ENCODE measurements at regions not wholly inside any gene's neighbourhood (a gene's known extent, or its start where the extent isn't known, plus 50 kb on each side); places are given as distances from the start of the nearest gene placed in this dataset.

DNA sequence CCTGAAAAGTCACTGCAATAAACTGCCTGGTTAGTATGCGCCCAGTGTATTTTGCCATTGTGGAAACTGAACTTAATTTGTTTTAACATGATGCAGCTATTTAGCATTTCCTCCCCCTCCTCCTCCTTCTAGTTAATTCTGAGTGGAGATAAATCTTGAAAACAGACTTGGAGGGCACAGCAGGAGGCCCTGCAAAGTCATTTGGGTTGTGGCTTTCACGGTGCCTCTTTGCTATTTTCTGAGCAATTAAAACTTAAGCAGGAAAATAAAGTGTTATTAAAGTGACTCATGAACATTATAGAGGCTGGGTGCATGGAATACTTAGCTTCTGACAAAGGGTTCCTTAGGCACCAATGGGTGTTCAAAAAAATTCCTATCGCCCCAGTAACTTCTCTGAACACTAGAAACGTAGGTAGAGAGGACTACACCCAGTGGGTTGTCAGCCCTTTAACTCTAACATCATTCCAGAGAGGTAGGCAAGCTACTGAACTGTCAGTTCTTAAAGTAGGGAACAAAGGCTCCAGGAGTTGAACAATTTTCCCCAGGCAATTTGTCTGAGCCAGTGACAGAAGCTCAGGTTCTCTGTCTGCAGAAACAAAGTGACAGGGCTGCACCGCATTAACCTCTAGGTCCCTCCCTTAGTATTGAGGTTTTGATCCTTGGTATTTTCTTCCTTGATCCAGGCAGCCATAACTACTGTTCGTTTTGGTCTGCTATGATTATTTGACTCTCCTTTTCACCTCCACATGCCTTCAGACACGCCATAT lies 158.3 kb upstream of the KIT start (continued):
- TF ChIP-seq KLF13 (tag; IDR thresholded peaks at IDR 0.05; ENCODE audit: borderline replicate concordance, low read depth) (no peak), MAFF (IDR thresholded peaks at IDR 0.05; ENCODE audit: low read length) (peak; percentile 74), MTA1 (IDR thresholded peaks at IDR 0.05; ENCODE audit: borderline replicate concordance) (no peak), NFATC3 (IDR thresholded peaks at IDR 0.05) (no peak), BRD9 (IDR thresholded peaks at IDR 0.05; ENCODE audit: low read depth, partially characterized antibody) (no peak), ZNF12 (CRISPR knock-in tag; IDR thresholded peaks at IDR 0.05) (no peak), ZNF23 (CRISPR knock-in tag; IDR thresholded peaks at IDR 0.05) (no peak), NCOA1 (IDR thresholded peaks at IDR 0.05; ENCODE audit: low read depth) (no peak), TFAM (CRISPR knock-in tag; conservative IDR thresholded peaks at IDR 0.05) (no peak), ZNF282 (CRISPR knock-in tag; IDR thresholded peaks at IDR 0.05) (no peak), PPARD (CRISPR knock-in tag; IDR thresholded peaks at IDR 0.05) (no peak), NFE2 (IDR thresholded peaks at IDR 0.05; ENCODE audit: low read depth) (peak; percentile 91), JUND (IDR thresholded peaks at IDR 0.05; ENCODE audit: borderline replicate concordance, low read depth, low read length) (peak; percentile 33; the same call in 1 of the 2 replicates), JUND (tag; IDR thresholded peaks at IDR 0.05; ENCODE audit: borderline replicate concordance, low read depth, low read length) (no peak), EP400 (IDR thresholded peaks at IDR 0.05) (no peak), E2F3 (CRISPR knock-in tag; IDR thresholded peaks at IDR 0.05) (no peak), XRCC4 (IDR thresholded peaks at IDR 0.05; ENCODE audit: extremely low read depth, insufficient read depth, insufficient read length) (no peak), ELF4 (CRISPR knock-in tag; IDR thresholded peaks at IDR 0.05) (no peak)
- TF ChIP-seq, protein P1, sequence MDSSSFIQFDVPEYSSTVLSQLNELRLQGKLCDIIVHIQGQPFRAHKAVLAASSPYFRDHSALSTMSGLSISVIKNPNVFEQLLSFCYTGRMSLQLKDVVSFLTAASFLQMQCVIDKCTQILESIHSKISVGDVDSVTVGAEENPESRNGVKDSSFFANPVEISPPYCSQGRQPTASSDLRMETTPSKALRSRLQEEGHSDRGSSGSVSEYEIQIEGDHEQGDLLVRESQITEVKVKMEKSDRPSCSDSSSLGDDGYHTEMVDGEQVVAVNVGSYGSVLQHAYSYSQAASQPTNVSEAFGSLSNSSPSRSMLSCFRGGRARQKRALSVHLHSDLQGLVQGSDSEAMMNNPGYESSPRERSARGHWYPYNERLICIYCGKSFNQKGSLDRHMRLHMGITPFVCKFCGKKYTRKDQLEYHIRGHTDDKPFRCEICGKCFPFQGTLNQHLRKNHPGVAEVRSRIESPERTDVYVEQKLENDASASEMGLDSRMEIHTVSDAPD (CRISPR knock-in tag; IDR thresholded peaks at IDR 0.05) = no peak
- TF ChIP-seq, protein P2, sequence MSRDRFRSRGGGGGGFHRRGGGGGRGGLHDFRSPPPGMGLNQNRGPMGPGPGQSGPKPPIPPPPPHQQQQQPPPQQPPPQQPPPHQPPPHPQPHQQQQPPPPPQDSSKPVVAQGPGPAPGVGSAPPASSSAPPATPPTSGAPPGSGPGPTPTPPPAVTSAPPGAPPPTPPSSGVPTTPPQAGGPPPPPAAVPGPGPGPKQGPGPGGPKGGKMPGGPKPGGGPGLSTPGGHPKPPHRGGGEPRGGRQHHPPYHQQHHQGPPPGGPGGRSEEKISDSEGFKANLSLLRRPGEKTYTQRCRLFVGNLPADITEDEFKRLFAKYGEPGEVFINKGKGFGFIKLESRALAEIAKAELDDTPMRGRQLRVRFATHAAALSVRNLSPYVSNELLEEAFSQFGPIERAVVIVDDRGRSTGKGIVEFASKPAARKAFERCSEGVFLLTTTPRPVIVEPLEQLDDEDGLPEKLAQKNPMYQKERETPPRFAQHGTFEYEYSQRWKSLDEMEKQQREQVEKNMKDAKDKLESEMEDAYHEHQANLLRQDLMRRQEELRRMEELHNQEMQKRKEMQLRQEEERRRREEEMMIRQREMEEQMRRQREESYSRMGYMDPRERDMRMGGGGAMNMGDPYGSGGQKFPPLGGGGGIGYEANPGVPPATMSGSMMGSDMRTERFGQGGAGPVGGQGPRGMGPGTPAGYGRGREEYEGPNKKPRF (IDR thresholded peaks at IDR 0.05; ENCODE audit: low read depth, low read length) = no peak
- TF ChIP-seq, protein P3, sequence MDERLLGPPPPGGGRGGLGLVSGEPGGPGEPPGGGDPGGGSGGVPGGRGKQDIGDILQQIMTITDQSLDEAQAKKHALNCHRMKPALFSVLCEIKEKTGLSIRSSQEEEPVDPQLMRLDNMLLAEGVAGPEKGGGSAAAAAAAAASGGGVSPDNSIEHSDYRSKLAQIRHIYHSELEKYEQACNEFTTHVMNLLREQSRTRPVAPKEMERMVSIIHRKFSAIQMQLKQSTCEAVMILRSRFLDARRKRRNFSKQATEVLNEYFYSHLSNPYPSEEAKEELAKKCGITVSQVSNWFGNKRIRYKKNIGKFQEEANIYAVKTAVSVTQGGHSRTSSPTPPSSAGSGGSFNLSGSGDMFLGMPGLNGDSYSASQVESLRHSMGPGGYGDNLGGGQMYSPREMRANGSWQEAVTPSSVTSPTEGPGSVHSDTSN (CRISPR knock-in tag; IDR thresholded peaks at IDR 0.05; ENCODE audit: low read depth) = no peak
- TF ChIP-seq, protein P3 (tag; conservative IDR thresholded peaks at IDR 0.05; ENCODE audit: low read depth) = peak; percentile 76
- TF ChIP-seq, protein P4, sequence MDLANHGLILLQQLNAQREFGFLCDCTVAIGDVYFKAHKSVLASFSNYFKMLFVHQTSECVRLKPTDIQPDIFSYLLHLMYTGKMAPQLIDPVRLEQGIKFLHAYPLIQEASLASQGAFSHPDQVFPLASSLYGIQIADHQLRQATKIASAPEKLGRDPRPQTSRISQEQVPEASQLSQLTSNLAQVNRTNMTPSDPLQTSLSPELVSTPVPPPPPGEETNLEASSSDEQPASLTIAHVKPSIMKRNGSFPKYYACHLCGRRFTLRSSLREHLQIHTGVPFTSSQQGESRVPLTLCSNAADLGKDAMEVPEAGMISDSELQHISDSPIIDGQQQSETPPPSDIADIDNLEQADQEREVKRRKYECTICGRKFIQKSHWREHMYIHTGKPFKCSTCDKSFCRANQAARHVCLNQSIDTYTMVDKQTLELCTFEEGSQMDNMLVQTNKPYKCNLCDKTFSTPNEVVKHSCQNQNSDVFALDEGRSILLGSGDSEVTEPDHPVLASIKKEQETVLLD (IDR thresholded peaks at IDR 0.05) = no peak
